ENCODE measurements at regions not wholly inside any gene's neighbourhood (a gene's known extent, or its start where the extent isn't known, plus 50 kb on each side); places are given as distances from the start of the nearest gene placed in this dataset.

- no peak for TF ChIP-seq CTCF (conservative IDR thresholded peaks at IDR 0.05)
- no peak for TF ChIP-seq ZFX (IDR thresholded peaks at IDR 0.05)
These were observed 72.6 kb upstream of the TARDBP start for GRCh38 chr1:10939654-10940450.

All from C4-2B (cell line).